ENCODE measurements at regions not wholly inside any gene's neighbourhood (a gene's known extent, or its start where the extent isn't known, plus 50 kb on each side); places are given as distances from the start of the nearest gene placed in this dataset.

DNA sequence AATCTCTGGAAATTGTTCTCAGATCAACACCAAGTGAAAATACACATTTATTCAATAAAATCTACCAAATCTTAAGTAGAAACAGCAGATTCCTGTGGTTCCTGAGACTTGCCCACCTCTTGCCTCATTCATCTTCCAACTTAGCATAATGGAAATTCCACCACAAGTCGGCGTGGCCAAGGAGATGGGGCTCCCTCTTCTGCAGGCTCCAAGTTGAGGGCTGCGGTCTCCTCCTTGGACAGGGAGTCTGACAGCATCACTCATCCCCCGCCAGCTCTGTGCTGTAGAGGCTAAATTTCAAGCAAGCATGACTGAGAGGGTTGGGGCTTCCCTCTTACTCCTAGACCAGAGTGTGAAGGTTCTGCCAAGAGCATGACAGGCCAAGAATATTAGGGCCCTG lies 273.7 kb downstream of the DIRAS2 start:
- intact Hi-C loops (cut with micrococcal nuclease; ENCODE audit: unreplicated experiment): no loop called here
- ATAC-seq (no peak), FAIRE-seq (no peak), DNase-seq (ENCODE audit: low read depth, low spot score) (no peak)
- Histone ChIP-seq H3K4me3 (no peak overlapping the region), H4K20me1 (ENCODE audit: control insufficient read depth, insufficient read depth) (no peaks in the 10 kb centered on the region), H3K4me2 (ENCODE audit: control insufficient read depth, insufficient read depth) (no peak overlapping the region), H3K79me2 (ENCODE audit: control insufficient read depth, insufficient read depth, low read length) (no peaks in the 10 kb centered on the region), H3K9me3 (replicated peaks; ENCODE audit: control insufficient read depth, insufficient read depth, low read length) (no peaks in the 10 kb centered on the region), H3K9ac (ENCODE audit: control insufficient read depth, insufficient read depth, low read length) (no peak overlapping the region), H3K4me1 (ENCODE audit: control insufficient read depth, insufficient read depth, low read length) (no peaks in the 10 kb centered on the region), H3K36me3 (ENCODE audit: control insufficient read depth in 2 of 2, insufficient read depth in 2 of 2, low read length in 1 of 2) (no peaks in the 10 kb centered on the region), H3K27me3 (replicated peaks in 1 of 2; ENCODE audit: control insufficient read depth in 2 of 2, insufficient read depth in 2 of 2, low read length in 1 of 2) (no peaks in the 10 kb centered on the region), H3K27ac (ENCODE audit: control insufficient read depth, insufficient read depth) (no peak overlapping the region), H2AFZ (ENCODE audit: control insufficient read depth, low read depth, low read length) (no peak overlapping the region)
- ChIA-PET POLR2A (no interaction called here), CTCF (no interaction called here), SMC1A (ENCODE audit: uncharacterized antibody, unreplicated experiment) (no interaction called here), RAD21 (ENCODE audit: unreplicated experiment) (no interaction called here)
- BruUV-seq (replicated peaks): no TSS peak
- WGBS (ENCODE audit: insufficient coverage, insufficient replicate concordance, low lambda C conversion rate, missing lambda C conversion rate): 19% methylated on average over 4 of the region's 4 CpGs
- in situ Hi-C loops (cut with MboI): no loop called here
- TF ChIP-seq ASH2L (IDR thresholded peaks at IDR 0.05; ENCODE audit: borderline replicate concordance, low read depth) (no peak), CHD4 (IDR thresholded peaks at IDR 0.05) (no peak), KDM1A (IDR thresholded peaks at IDR 0.05; ENCODE audit: borderline replicate concordance) (no peak)

DNA sequence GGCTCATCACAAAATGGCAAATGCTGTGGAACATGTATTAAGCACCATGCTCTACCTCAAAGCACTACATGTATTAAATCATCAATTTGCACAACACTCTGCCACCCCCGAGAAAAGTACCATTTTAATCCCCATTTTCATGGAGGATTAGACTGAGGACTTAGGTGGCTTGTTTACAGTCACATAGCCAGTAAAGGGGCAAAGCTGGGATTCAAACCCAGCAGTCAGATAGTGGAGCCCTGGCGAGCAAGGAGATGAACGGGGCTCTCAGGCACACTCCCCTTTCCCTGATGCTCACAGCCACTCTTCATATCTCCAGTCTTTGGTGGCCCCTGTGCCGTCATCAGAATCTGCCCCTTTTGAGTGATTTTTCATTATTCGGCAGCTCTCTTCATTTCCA lies 262.9 kb downstream of the DIRAS2 start:
- no peaks in the 10 kb centered on the region for H4K20me1 ChIP-seq (ENCODE audit: control insufficient read depth, insufficient read depth)
- no peak overlapping the region for H3K4me2 ChIP-seq (ENCODE audit: control insufficient read depth, insufficient read depth)
- ChIA-PET POLR2A (no interaction called here), SMC1A (ENCODE audit: uncharacterized antibody, unreplicated experiment) (no interaction called here), RAD21 (ENCODE audit: unreplicated experiment) (no interaction called here), CTCF (no interaction called here)
- H3K27me3 ChIP-seq (replicated peaks in 1 of 2; ENCODE audit: control insufficient read depth in 2 of 2, insufficient read depth in 2 of 2, low read length in 1 of 2): no peaks in the 10 kb centered on the region; a peak in 1 of 4 replicates
- no peak overlapping the region for H3K27ac ChIP-seq (ENCODE audit: control insufficient read depth, insufficient read depth)
- no peaks in the 10 kb centered on the region for H3K4me1 ChIP-seq (ENCODE audit: control insufficient read depth, insufficient read depth, low read length)
- H3K4me3 ChIP-seq: no peak overlapping the region
- DNase-seq (ENCODE audit: low read depth, low spot score) (no peak), FAIRE-seq (no peak), ATAC-seq (no peak)
- intact Hi-C loops (cut with micrococcal nuclease; ENCODE audit: unreplicated experiment): no loop called here
- BruUV-seq (replicated peaks): no TSS peak
- no peaks in the 10 kb centered on the region for H3K36me3 ChIP-seq (ENCODE audit: control insufficient read depth in 2 of 2, insufficient read depth in 2 of 2, low read length in 1 of 2)
- no peaks in the 10 kb centered on the region for H3K79me2 ChIP-seq (ENCODE audit: control insufficient read depth, insufficient read depth, low read length)
- no peaks in the 10 kb centered on the region for H3K9me3 ChIP-seq (replicated peaks; ENCODE audit: control insufficient read depth, insufficient read depth, low read length)
- H3K9ac ChIP-seq (ENCODE audit: control insufficient read depth, insufficient read depth, low read length): no peak overlapping the region
- in situ Hi-C loops (cut with MboI): no loop called here
- no peak overlapping the region for H2AFZ ChIP-seq (ENCODE audit: control insufficient read depth, low read depth, low read length)
- 29% methylated on average over 5 of the region's 5 CpGs for WGBS (ENCODE audit: insufficient coverage, insufficient replicate concordance, low lambda C conversion rate, missing lambda C conversion rate)
- TF ChIP-seq MTA2 (IDR thresholded peaks at IDR 0.05; ENCODE audit: low read depth) (no peak), ZZZ3 (IDR thresholded peaks at IDR 0.05; ENCODE audit: control insufficient read depth, insufficient read length, low read depth) (no peak), LARP7 (IDR thresholded peaks at IDR 0.05) (no peak), CEBPB (IDR thresholded peaks at IDR 0.05; ENCODE audit: borderline replicate concordance in 1 of 2, low read depth in 2 of 2, low read length in 2 of 2) (no peak), STAT3 (IDR thresholded peaks at IDR 0.05; ENCODE audit: low read depth, low read length) (no peak), DPF2 (IDR thresholded peaks at IDR 0.05) (no peak), POLR2AphosphoS2 (IDR thresholded peaks at IDR 0.05; ENCODE audit: low read depth, low read length) (no peak), TARDBP (IDR thresholded peaks at IDR 0.05; ENCODE audit: borderline replicate concordance) (no peak), CHD4 (IDR thresholded peaks at IDR 0.05) (no peak), TBL1XR1 (IDR thresholded peaks at IDR 0.05; ENCODE audit: low read depth, low read length) (no peak), POU2F2 (IDR thresholded peaks at IDR 0.05; ENCODE audit: borderline replicate concordance, low read depth, low read length) (no peak), FOXK2 (IDR thresholded peaks at IDR 0.05) (no peak)
- TF ChIP-seq, protein P1, sequence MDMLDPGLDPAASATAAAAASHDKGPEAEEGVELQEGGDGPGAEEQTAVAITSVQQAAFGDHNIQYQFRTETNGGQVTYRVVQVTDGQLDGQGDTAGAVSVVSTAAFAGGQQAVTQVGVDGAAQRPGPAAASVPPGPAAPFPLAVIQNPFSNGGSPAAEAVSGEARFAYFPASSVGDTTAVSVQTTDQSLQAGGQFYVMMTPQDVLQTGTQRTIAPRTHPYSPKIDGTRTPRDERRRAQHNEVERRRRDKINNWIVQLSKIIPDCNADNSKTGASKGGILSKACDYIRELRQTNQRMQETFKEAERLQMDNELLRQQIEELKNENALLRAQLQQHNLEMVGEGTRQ (IDR thresholded peaks at IDR 0.05; ENCODE audit: borderline replicate concordance, low read depth, low read length): no peak
- TF ChIP-seq, protein P2, sequence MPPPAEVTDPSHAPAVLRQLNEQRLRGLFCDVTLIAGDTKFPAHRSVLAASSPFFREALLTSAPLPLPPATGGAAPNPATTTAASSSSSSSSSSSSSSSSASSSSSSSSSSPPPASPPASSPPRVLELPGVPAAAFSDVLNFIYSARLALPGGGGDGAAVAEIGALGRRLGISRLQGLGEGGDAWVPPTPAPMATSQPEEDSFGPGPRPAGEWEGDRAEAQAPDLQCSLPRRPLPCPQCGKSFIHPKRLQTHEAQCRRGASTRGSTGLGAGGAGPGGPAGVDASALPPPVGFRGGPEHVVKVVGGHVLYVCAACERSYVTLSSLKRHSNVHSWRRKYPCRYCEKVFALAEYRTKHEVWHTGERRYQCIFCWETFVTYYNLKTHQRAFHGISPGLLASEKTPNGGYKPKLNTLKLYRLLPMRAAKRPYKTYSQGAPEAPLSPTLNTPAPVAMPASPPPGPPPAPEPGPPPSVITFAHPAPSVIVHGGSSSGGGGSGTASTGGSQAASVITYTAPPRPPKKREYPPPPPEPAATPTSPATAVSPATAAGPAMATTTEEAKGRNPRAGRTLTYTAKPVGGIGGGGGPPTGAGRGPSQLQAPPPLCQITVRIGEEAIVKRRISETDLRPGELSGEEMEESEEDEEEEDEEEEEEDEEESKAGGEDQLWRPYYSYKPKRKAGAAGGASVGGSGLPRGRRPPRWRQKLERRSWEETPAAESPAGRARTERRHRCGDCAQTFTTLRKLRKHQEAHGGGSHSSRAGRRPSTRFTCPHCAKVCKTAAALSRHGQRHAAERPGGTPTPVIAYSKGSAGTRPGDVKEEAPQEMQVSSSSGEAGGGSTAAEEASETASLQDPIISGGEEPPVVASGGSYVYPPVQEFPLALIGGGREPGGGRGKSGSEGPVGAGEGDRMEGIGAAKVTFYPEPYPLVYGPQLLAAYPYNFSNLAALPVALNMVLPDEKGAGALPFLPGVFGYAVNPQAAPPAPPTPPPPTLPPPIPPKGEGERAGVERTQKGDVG (CRISPR knock-in tag; IDR thresholded peaks at IDR 0.05): no peak
